Epithelial cell of proximal tubule (primary cell): ENCODE measurements at regions not wholly inside any gene's neighbourhood (a gene's known extent, or its start where the extent isn't known, plus 50 kb on each side); places are given as distances from the start of the nearest gene placed in this dataset.

ENCODE experiments used
- DNase-seq: peaks from one replicate; pipeline ENCODE4 v3.0.0-alpha.2; 2011; ENCODE audit warnings: low read depth
- H3K4me3 ChIP-seq: 2 replicates; pipeline ENCODE4 v1.5.1; 2011; ENCODE audit warnings: low read depth, mild to moderate bottlenecking, low read length
- TF ChIP-seq, protein P1 (sequence below): conservative IDR thresholded peaks from 2 replicates; pipeline ENCODE4 v1.5.1; 2012; ENCODE audit warnings: low read depth, mild to moderate bottlenecking, low read length

GRCh38 chr7:33823913-33824312 lies 81.4 kb upstream of the BMPER start:
- TF ChIP-seq, protein P1, sequence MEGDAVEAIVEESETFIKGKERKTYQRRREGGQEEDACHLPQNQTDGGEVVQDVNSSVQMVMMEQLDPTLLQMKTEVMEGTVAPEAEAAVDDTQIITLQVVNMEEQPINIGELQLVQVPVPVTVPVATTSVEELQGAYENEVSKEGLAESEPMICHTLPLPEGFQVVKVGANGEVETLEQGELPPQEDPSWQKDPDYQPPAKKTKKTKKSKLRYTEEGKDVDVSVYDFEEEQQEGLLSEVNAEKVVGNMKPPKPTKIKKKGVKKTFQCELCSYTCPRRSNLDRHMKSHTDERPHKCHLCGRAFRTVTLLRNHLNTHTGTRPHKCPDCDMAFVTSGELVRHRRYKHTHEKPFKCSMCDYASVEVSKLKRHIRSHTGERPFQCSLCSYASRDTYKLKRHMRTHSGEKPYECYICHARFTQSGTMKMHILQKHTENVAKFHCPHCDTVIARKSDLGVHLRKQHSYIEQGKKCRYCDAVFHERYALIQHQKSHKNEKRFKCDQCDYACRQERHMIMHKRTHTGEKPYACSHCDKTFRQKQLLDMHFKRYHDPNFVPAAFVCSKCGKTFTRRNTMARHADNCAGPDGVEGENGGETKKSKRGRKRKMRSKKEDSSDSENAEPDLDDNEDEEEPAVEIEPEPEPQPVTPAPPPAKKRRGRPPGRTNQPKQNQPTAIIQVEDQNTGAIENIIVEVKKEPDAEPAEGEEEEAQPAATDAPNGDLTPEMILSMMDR = no peak
- no peak for DNase-seq
- no peak overlapping the region for H3K4me3 ChIP-seq

- no peak overlapping the region for H3K4me3 ChIP-seq
- TF ChIP-seq, protein P1 = no peak
- DNase-seq = no peak
Measured at GRCh38 chr7:33824911-33825459, 80.4 kb upstream of the BMPER start.

DNA sequence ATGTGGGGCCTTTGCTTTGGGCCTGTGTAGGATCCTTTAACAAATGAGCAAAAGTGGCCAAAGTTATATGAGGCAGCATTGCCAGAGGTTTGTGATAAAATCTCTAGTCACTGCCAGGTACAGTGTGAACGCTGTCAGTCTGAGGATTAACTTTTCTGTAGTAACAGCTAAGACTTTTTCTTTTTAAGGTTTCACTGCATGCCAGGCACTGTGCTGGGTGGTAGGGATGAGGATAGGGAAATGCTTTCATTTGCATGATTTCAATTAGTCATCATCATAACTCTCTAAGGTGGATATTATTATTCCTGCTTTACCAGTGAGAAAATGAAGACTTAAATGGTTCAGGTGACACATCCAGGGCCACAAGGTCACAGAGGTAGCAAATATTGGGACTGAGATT lies 79.7 kb upstream of the BMPER start:
- DNase-seq = no peak
- no peak overlapping the region for H3K4me3 ChIP-seq
- TF ChIP-seq, protein P1 = no peak

- DNase-seq = no peak
- TF ChIP-seq, protein P1 = no peak
Measured at GRCh38 chr7:33829536-33829935, 75.8 kb upstream of the BMPER start.

GRCh38 chr7:33831389-33832141 lies 73.8 kb upstream of the BMPER start:
- no peak for DNase-seq
- H3K4me3 ChIP-seq = no peak overlapping the region
- TF ChIP-seq, protein P1 = no peak

More at GRCh38 chr7:33829536-33829935, 75.8 kb upstream of the BMPER start:
- no peak overlapping the region for H3K4me3 ChIP-seq

- TF ChIP-seq, protein P1 = no peak
- DNase-seq = no peak
- H3K4me3 ChIP-seq = no peak overlapping the region
Measured at GRCh38 chr7:33832271-33832721, 73.0 kb upstream of the BMPER start.
